ENCODE measurements at regions not wholly inside any gene's neighbourhood (a gene's known extent, or its start where the extent isn't known, plus 50 kb on each side); places are given as distances from the start of the nearest gene placed in this dataset.

GRCh38 chr17:77515227-77515626 lies 374.5 kb downstream of the SEC14L1 start:
- no peaks in the 10 kb centered on the region for H3K4me1 ChIP-seq (ENCODE audit: control extremely low read depth in 1 of 4, control insufficient read depth in 4 of 4, insufficient read depth in 4 of 4, low read length in 3 of 4)
- ChIA-PET POLR2A (no interaction called here), CTCF (interaction anchor here (1.0 kb wide), 1 partner anchor 14 kb away, joined by 3 read pairs; no protein-coding TSS in a partner anchor)
- H3K27me3 ChIP-seq (replicated peaks in 2 of 5; ENCODE audit: control insufficient read depth in 4 of 5, insufficient read depth in 5 of 5, low read length in 4 of 5), result no peaks in the 10 kb centered on the region
- no peaks in the 10 kb centered on the region for H3K36me3 ChIP-seq (ENCODE audit: control insufficient read depth in 4 of 4, insufficient read depth in 4 of 4, low read length in 3 of 4)
- no peak overlapping the region for H3K4me3 ChIP-seq (ENCODE audit: control insufficient read depth in 1 of 7, extremely low read depth in 1 of 7, insufficient read depth in 4 of 7, low read depth in 2 of 7, low read length in 6 of 7)
- no peak for DNase-seq
- H3K27ac ChIP-seq (ENCODE audit: insufficient read depth in 1 of 2, low read depth in 1 of 2, low read length in 2 of 2, poor library complexity in 1 of 2, severe bottlenecking in 2 of 2), result no peak overlapping the region
- peaks cover 0 to 12% (median 3%) of the 10 kb centered on the region in 5 experiments for H3K9me3 ChIP-seq (ENCODE audit: control extremely low read depth in 1 of 5, control insufficient read depth in 4 of 5, insufficient read depth in 2 of 5, low read depth in 1 of 5, low read length in 4 of 5)

GRCh38 chr17:77516902-77517301 lies 376.1 kb downstream of the SEC14L1 start:
- Histone ChIP-seq H3K4me1 (ENCODE audit: control extremely low read depth in 1 of 4, control insufficient read depth in 4 of 4, insufficient read depth in 4 of 4, low read length in 3 of 4) (no peaks in the 10 kb centered on the region), H3K36me3 (ENCODE audit: control insufficient read depth in 4 of 4, insufficient read depth in 4 of 4, low read length in 3 of 4) (no peaks in the 10 kb centered on the region), H3K27me3 (replicated peaks in 2 of 5; ENCODE audit: control insufficient read depth in 4 of 5, insufficient read depth in 5 of 5, low read length in 4 of 5) (no peaks in the 10 kb centered on the region), H3K27ac (ENCODE audit: insufficient read depth in 1 of 2, low read depth in 1 of 2, low read length in 2 of 2, poor library complexity in 1 of 2, severe bottlenecking in 2 of 2) (no peak overlapping the region), H3K4me3 (ENCODE audit: control insufficient read depth in 1 of 7, extremely low read depth in 1 of 7, insufficient read depth in 4 of 7, low read depth in 2 of 7, low read length in 6 of 7) (no peak overlapping the region), H3K9me3 (ENCODE audit: control extremely low read depth in 1 of 5, control insufficient read depth in 4 of 5, insufficient read depth in 2 of 5, low read depth in 1 of 5, low read length in 4 of 5) (peaks cover 0 to 4% (median 3%) of the 10 kb centered on the region in 5 experiments)
- ChIA-PET CTCF (interaction anchor here (1.7 kb wide), 2 partner anchors 11 to 26 kb away, joined by 5 read pairs; no protein-coding TSS in a partner anchor), POLR2A (no interaction called here)
- 100% methylated on average over 2 of the region's 4 CpGs for WGBS (ENCODE audit: insufficient coverage)
- peak in 1 of 3 donors; percentile 26 for DNase-seq

- Histone ChIP-seq H3K27me3 (replicated peaks in 2 of 5; ENCODE audit: control insufficient read depth in 4 of 5, insufficient read depth in 5 of 5, low read length in 4 of 5) (no peaks in the 10 kb centered on the region), H3K4me3 (ENCODE audit: control insufficient read depth in 1 of 7, extremely low read depth in 1 of 7, insufficient read depth in 4 of 7, low read depth in 2 of 7, low read length in 6 of 7) (no peak overlapping the region), H3K27ac (ENCODE audit: insufficient read depth in 1 of 2, low read depth in 1 of 2, low read length in 2 of 2, poor library complexity in 1 of 2, severe bottlenecking in 2 of 2) (no peak overlapping the region), H3K36me3 (ENCODE audit: control insufficient read depth in 4 of 4, insufficient read depth in 4 of 4, low read length in 3 of 4) (no peaks in the 10 kb centered on the region), H3K9me3 (ENCODE audit: control extremely low read depth in 1 of 5, control insufficient read depth in 4 of 5, insufficient read depth in 2 of 5, low read depth in 1 of 5, low read length in 4 of 5) (peaks cover 0 to 3% (median 2%) of the 10 kb centered on the region in 5 experiments), H3K4me1 (ENCODE audit: control extremely low read depth in 1 of 4, control insufficient read depth in 4 of 4, insufficient read depth in 4 of 4, low read length in 3 of 4) (no peaks in the 10 kb centered on the region)
- DNase-seq, result no peak
- CTCF ChIA-PET, result no interaction called here
- 96% methylated on average over 13 of the region's 13 CpGs for WGBS (ENCODE audit: insufficient coverage)
- POLR2A ChIA-PET, result no interaction called here
These were observed 380.3 kb downstream of the SEC14L1 start for GRCh38 chr17:77521076-77521475.

DNA sequence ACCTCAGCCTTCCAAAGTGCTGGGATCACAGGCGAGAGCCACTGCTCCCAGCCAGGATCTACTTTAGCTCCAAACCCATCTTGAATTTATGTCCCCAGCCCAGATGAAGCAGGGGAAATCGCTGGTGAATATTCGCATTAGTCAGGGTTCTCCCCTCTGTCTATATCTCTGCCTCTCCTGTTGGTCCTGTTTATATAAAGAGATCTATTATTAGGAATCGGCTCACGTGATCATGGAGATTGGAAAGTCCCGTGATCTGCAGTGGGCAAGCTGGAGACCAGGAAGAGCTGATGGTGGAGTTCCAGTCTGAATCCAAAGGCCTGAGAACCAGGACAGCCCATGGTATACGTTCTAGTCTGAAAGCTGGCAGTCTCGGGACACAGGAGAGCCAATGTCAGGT lies 382.8 kb downstream of the SEC14L1 start:
- Histone ChIP-seq H3K27ac (ENCODE audit: insufficient read depth in 1 of 2, low read depth in 1 of 2, low read length in 2 of 2, poor library complexity in 1 of 2, severe bottlenecking in 2 of 2) (no peak overlapping the region), H3K36me3 (ENCODE audit: control insufficient read depth in 4 of 4, insufficient read depth in 4 of 4, low read length in 3 of 4) (no peaks in the 10 kb centered on the region), H3K27me3 (replicated peaks in 2 of 5; ENCODE audit: control insufficient read depth in 4 of 5, insufficient read depth in 5 of 5, low read length in 4 of 5) (peaks cover 0 to 21% (median 7%) of the 10 kb centered on the region in 5 experiments), H3K9me3 (ENCODE audit: control extremely low read depth in 1 of 5, control insufficient read depth in 4 of 5, insufficient read depth in 2 of 5, low read depth in 1 of 5, low read length in 4 of 5) (no peaks in the 10 kb centered on the region), H3K4me3 (ENCODE audit: control insufficient read depth in 1 of 7, extremely low read depth in 1 of 7, insufficient read depth in 4 of 7, low read depth in 2 of 7, low read length in 6 of 7) (no peak overlapping the region), H3K4me1 (ENCODE audit: control extremely low read depth in 1 of 4, control insufficient read depth in 4 of 4, insufficient read depth in 4 of 4, low read length in 3 of 4) (peaks cover 0 to 7% (median 3%) of the 10 kb centered on the region in 4 experiments)
- CTCF ChIA-PET, result interaction anchor here (0.6 to 2.1 kb wide), 4 partner anchors 9 to 838 kb away, joined by 3 to 10 read pairs (median 4); no protein-coding TSS in a partner anchor
- 97% methylated on average over 8 of the region's 8 CpGs for WGBS (ENCODE audit: insufficient coverage)
- POLR2A ChIA-PET, result interaction anchor here (0.6 kb wide), 1 partner anchor 1030 kb away, joined by 3 read pairs; no protein-coding TSS in a partner anchor
- no peak for DNase-seq

DNA sequence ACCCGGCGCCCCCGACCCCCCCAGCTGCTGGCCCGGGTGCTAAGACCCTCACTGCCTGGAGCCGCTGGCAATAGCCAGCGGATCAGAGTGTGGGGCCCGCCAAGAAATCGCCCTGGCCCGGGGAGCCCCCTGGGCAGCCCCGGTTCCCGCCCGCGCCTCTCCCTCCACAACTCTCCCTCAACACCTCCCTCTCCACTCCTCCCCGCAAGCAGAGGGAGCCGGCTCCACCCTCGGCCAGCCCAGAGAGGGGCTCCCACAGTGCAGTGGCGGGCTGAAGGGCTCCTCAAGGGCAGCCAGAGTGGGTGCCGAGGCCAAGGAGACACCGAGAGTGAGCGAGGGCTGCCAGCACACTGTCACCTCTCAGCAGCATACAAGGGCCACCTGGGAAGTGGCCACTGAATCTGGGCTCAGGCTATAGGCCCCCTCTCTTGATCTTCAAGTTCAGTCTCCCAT lies 385.5 kb downstream of the SEC14L1 start:
- POLR2A ChIA-PET, result no interaction called here
- H3K9me3 ChIP-seq (ENCODE audit: control extremely low read depth in 1 of 5, control insufficient read depth in 4 of 5, insufficient read depth in 2 of 5, low read depth in 1 of 5, low read length in 4 of 5), result no peaks in the 10 kb centered on the region
- H3K4me3 ChIP-seq (ENCODE audit: control insufficient read depth in 1 of 7, extremely low read depth in 1 of 7, insufficient read depth in 4 of 7, low read depth in 2 of 7, low read length in 6 of 7), result no peak overlapping the region
- H3K27ac ChIP-seq (ENCODE audit: insufficient read depth in 1 of 2, low read depth in 1 of 2, low read length in 2 of 2, poor library complexity in 1 of 2, severe bottlenecking in 2 of 2), result no peak overlapping the region
- peaks cover 0 to 32% (median 15%) of the 10 kb centered on the region in 5 experiments for H3K27me3 ChIP-seq (replicated peaks in 2 of 5; ENCODE audit: control insufficient read depth in 4 of 5, insufficient read depth in 5 of 5, low read length in 4 of 5)
- H3K36me3 ChIP-seq (ENCODE audit: control insufficient read depth in 4 of 4, insufficient read depth in 4 of 4, low read length in 3 of 4), result no peaks in the 10 kb centered on the region
- 98% methylated on average over 17 of the region's 20 CpGs for WGBS (ENCODE audit: insufficient coverage)
- no peak for DNase-seq
- CTCF ChIA-PET, result no interaction called here
- peaks cover 0 to 13% (median 10%) of the 10 kb centered on the region in 4 experiments for H3K4me1 ChIP-seq (ENCODE audit: control extremely low read depth in 1 of 4, control insufficient read depth in 4 of 4, insufficient read depth in 4 of 4, low read length in 3 of 4)

- no peaks in the 10 kb centered on the region for H3K9me3 ChIP-seq (ENCODE audit: control extremely low read depth in 1 of 5, control insufficient read depth in 4 of 5, insufficient read depth in 2 of 5, low read depth in 1 of 5, low read length in 4 of 5)
- H3K4me1 ChIP-seq (ENCODE audit: control extremely low read depth in 1 of 4, control insufficient read depth in 4 of 4, insufficient read depth in 4 of 4, low read length in 3 of 4), result peaks cover 0 to 13% (median 10%) of the 10 kb centered on the region in 4 experiments
- no peak overlapping the region for H3K4me3 ChIP-seq (ENCODE audit: control insufficient read depth in 1 of 7, extremely low read depth in 1 of 7, insufficient read depth in 4 of 7, low read depth in 2 of 7, low read length in 6 of 7)
- CTCF ChIA-PET, result interaction anchor here (1.0 kb wide), 1 partner anchor 487 kb away, joined by 3 read pairs; no protein-coding TSS in a partner anchor
- H3K27ac ChIP-seq (ENCODE audit: insufficient read depth in 1 of 2, low read depth in 1 of 2, low read length in 2 of 2, poor library complexity in 1 of 2, severe bottlenecking in 2 of 2), result no peak overlapping the region
- DNase-seq, result no peak
- POLR2A ChIA-PET, result no interaction called here
- WGBS (ENCODE audit: insufficient coverage), result 98% methylated on average over 14 of the region's 17 CpGs
- peaks cover 0 to 32% (median 15%) of the 10 kb centered on the region in 5 experiments for H3K27me3 ChIP-seq (replicated peaks in 2 of 5; ENCODE audit: control insufficient read depth in 4 of 5, insufficient read depth in 5 of 5, low read length in 4 of 5)
- H3K36me3 ChIP-seq (ENCODE audit: control insufficient read depth in 4 of 4, insufficient read depth in 4 of 4, low read length in 3 of 4), result no peaks in the 10 kb centered on the region
These were observed 386.1 kb downstream of the SEC14L1 start for GRCh38 chr17:77526728-77527350.

DNA sequence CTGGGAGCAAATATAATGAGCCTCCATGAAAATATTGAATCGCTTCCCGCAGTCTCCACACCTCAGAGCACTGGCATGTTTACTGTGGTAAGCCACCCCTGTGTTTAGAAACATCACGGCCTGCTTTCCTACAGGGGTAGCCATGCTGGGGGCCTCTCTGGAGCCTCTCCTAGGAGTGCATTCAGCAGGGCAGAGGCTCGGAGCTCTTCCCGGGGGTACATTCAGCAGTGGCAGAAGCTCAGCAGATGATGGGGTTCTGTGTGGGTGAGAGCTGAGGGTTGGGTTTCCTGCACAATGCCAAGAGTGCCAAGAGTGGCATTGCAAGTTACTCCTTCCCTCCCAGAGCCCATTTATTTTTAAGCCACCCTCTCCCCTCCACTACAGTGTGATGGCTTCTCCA lies 386.6 kb downstream of the SEC14L1 start:
- H3K27ac ChIP-seq (ENCODE audit: insufficient read depth in 1 of 2, low read depth in 1 of 2, low read length in 2 of 2, poor library complexity in 1 of 2, severe bottlenecking in 2 of 2), result no peak overlapping the region
- H3K36me3 ChIP-seq (ENCODE audit: control insufficient read depth in 4 of 4, insufficient read depth in 4 of 4, low read length in 3 of 4), result no peaks in the 10 kb centered on the region
- ChIA-PET POLR2A (no interaction called here), CTCF (interaction anchor here (1.0 kb wide), 1 partner anchor 487 kb away, joined by 3 read pairs; no protein-coding TSS in a partner anchor)
- WGBS (ENCODE audit: insufficient coverage), result 100% methylated on average over 3 of the region's 5 CpGs
- H3K27me3 ChIP-seq (replicated peaks in 2 of 5; ENCODE audit: control insufficient read depth in 4 of 5, insufficient read depth in 5 of 5, low read length in 4 of 5), result peaks cover 0 to 32% (median 15%) of the 10 kb centered on the region in 5 experiments
- H3K4me3 ChIP-seq (ENCODE audit: control insufficient read depth in 1 of 7, extremely low read depth in 1 of 7, insufficient read depth in 4 of 7, low read depth in 2 of 7, low read length in 6 of 7), result no peak overlapping the region
- no peaks in the 10 kb centered on the region for H3K9me3 ChIP-seq (ENCODE audit: control extremely low read depth in 1 of 5, control insufficient read depth in 4 of 5, insufficient read depth in 2 of 5, low read depth in 1 of 5, low read length in 4 of 5)
- H3K4me1 ChIP-seq (ENCODE audit: control extremely low read depth in 1 of 4, control insufficient read depth in 4 of 4, insufficient read depth in 4 of 4, low read length in 3 of 4), result peaks cover 0 to 13% (median 10%) of the 10 kb centered on the region in 4 experiments
- DNase-seq, result no peak
